ENCODE measurements at regions not wholly inside any gene's neighbourhood (a gene's known extent, or its start where the extent isn't known, plus 50 kb on each side); places are given as distances from the start of the nearest gene placed in this dataset.

DNA sequence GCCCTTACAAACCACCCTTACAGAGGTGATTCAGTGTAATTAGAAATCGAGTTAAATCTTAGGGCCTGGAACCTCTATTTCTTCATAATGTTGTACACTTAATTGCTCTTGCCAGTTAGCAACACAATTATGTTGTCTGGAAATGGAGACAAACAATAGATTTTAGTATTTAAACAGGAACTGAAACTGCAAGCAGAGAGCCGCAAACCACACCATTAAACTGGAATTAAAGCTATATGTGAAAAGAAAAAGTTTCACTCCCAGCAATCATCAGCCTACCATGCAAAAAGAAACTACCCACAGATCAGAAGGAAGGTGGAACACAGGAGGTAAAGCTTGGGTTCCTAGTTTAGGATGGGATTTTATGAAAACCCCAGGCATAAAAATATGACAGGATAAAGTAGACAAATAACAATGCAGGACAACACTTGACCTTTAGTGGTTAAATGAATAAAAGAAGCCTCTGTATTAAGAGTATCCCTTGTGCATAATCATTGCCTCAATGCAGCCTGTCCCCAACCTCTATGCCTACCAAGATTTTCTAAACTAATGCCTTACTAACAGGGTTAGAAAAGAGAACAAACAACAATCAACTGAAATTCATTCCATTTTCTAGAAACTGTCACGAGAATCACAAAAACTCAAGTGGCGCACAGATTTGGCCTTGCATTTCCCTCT, 304.3 kb upstream of the ESRRG start:
- H3K27ac ChIP-seq: no peak overlapping the region
- no peak overlapping the region for H3K4me3 ChIP-seq
- WGBS, 2 donors: 75 to 77% methylated on average over 4 of the region's 4 CpGs
- no peak for DNase-seq
- H3K9me3 ChIP-seq: no peaks in the 10 kb centered on the region
- intact Hi-C loops (cut with DNase I): no loop called here
- H3K36me3 ChIP-seq: no peaks in the 10 kb centered on the region
- H3K4me1 ChIP-seq: peaks cover 4 to 28% (median 7%) of the 10 kb centered on the region in 3 donors
- no peaks in the 10 kb centered on the region for H3K27me3 ChIP-seq
- TF ChIP-seq POLR2A (IDR thresholded peaks at IDR 0.05): no peak
- TF ChIP-seq, protein P1, sequence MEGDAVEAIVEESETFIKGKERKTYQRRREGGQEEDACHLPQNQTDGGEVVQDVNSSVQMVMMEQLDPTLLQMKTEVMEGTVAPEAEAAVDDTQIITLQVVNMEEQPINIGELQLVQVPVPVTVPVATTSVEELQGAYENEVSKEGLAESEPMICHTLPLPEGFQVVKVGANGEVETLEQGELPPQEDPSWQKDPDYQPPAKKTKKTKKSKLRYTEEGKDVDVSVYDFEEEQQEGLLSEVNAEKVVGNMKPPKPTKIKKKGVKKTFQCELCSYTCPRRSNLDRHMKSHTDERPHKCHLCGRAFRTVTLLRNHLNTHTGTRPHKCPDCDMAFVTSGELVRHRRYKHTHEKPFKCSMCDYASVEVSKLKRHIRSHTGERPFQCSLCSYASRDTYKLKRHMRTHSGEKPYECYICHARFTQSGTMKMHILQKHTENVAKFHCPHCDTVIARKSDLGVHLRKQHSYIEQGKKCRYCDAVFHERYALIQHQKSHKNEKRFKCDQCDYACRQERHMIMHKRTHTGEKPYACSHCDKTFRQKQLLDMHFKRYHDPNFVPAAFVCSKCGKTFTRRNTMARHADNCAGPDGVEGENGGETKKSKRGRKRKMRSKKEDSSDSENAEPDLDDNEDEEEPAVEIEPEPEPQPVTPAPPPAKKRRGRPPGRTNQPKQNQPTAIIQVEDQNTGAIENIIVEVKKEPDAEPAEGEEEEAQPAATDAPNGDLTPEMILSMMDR (IDR thresholded peaks at IDR 0.05): no peak

DNA sequence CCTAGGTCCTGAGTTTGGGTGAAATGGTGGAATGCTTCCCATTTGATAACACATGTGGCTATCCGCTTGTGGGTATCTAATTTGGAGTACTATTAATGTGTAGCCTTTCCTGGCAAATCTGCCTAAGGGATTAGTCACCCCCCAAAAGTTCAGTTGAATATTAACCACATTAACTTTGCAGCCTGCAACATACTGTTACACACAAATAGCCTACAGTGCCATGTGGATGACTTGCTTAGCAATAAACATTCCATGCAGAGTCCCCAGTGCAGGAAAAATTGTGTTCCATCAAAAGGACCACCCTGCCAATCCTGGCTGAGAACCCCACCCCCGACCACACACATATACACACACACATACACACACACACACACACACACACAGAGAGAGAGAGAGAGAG, 303.3 kb upstream of the ESRRG start:
- TF ChIP-seq, protein P1 (IDR thresholded peaks at IDR 0.05): no peak
- no peak for TF ChIP-seq POLR2A (IDR thresholded peaks at IDR 0.05)
- WGBS, 2 donors: 82 to 88% methylated on average over 2 of the region's 2 CpGs
- Histone ChIP-seq H3K4me1 (peaks cover 4 to 33% (median 7%) of the 10 kb centered on the region in 3 donors), H3K9me3 (no peaks in the 10 kb centered on the region), H3K4me3 (no peak overlapping the region), H3K36me3 (no peaks in the 10 kb centered on the region), H3K27me3 (no peaks in the 10 kb centered on the region), H3K27ac (no peak overlapping the region)
- intact Hi-C loops (cut with DNase I): no loop called here
- DNase-seq: no peak

DNA sequence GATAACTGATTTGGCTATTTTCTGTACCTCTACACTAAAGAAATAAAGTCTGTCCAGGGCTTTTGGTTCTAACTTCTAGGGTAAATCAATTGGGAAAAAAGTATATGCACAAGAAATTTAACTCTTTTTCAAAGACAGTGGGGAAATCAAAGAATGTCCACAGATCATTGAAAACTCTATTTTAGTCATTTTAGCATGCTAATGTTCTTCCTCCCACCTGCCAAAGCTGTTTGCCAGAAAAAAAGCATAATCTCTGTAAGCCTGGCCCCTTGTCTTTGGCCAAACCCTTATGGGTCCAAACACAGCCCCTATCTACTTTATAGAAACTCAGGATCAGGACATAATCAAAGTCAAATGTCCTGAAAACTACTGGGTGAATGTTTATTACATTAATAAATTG, 302.2 kb upstream of the ESRRG start:
- no peak overlapping the region for H3K27ac ChIP-seq

DNA sequence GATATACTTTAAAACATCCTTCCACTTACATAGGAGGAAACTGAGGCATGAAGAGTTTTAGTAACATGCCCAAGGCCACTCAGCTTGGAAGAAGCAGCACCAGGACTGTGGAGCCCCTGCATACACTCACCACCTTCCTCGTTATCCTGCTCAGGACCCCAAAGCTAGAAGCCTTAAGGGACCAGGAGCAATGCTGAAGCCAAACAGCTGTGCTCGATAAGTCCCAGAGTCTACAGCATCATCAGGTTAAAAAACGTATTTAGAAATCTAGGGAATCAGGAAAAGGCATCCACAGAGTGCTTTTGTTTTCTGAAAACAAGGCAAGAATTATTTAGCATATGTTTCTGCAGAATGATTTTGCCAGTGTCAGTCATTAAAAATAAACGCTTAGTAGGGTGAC, 301.7 kb upstream of the ESRRG start:
- intact Hi-C loops (cut with DNase I): no loop called here
- Histone ChIP-seq H3K9me3 (no peaks in the 10 kb centered on the region), H3K27ac (no peak overlapping the region), H3K27me3 (no peaks in the 10 kb centered on the region), H3K4me1 (peaks cover 3 to 26% (median 7%) of the 10 kb centered on the region in 3 donors), H3K36me3 (no peaks in the 10 kb centered on the region), H3K4me3 (no peak overlapping the region)
- TF ChIP-seq, protein P1 (IDR thresholded peaks at IDR 0.05): no peak
- no peak for TF ChIP-seq POLR2A (IDR thresholded peaks at IDR 0.05)
- DNase-seq: no peak
- 67 to 74% methylated on average over 4 of the region's 4 CpGs for WGBS, 2 donors

More for the DNA sequence above, 302.2 kb upstream of the ESRRG start:
- intact Hi-C loops (cut with DNase I): no loop called here
- TF ChIP-seq, protein P1 (IDR thresholded peaks at IDR 0.05): no peak
- TF ChIP-seq POLR2A (IDR thresholded peaks at IDR 0.05): no peak
- DNase-seq: no peak
- H3K4me3 ChIP-seq: no peak overlapping the region
- no peaks in the 10 kb centered on the region for H3K27me3 ChIP-seq
- no peaks in the 10 kb centered on the region for H3K9me3 ChIP-seq
- peaks cover 4 to 31% (median 7%) of the 10 kb centered on the region in 3 donors for H3K4me1 ChIP-seq
- H3K36me3 ChIP-seq: no peaks in the 10 kb centered on the region

DNA sequence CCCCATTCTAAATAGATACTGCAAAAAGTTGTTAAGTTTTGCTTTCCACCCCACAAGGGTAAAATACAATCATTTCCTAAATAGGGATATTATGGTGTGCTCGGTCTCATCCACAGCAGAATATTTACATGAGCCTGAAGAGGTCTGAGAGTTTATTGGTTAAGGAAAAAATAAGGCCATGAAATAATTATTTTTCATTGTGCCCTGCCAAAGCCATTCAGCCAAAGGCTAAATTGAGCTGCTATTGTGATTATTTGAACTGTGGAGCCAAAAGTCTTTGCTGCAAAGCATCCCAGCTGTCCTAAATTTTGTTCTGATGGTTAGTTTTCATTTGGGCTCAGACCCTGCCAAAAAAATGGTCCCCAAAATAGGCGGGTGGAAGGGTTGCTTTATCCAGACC, 298.7 kb upstream of the ESRRG start:
- DNase-seq: no peak

More for the DNA sequence above, 298.7 kb upstream of the ESRRG start:
- 40 to 43% methylated on average over 2 of the region's 2 CpGs for WGBS, 2 donors
- H3K36me3 ChIP-seq: no peaks in the 10 kb centered on the region
- H3K9me3 ChIP-seq: no peaks in the 10 kb centered on the region
- H3K27me3 ChIP-seq: no peaks in the 10 kb centered on the region
- H3K27ac ChIP-seq: no peak overlapping the region
- TF ChIP-seq POLR2A (IDR thresholded peaks at IDR 0.05): no peak
- TF ChIP-seq, protein P1 (IDR thresholded peaks at IDR 0.05): no peak
- peaks cover 0 to 4% (median 0%) of the 10 kb centered on the region in 3 donors for H3K4me1 ChIP-seq
- intact Hi-C loops (cut with DNase I): no loop called here
- no peak overlapping the region for H3K4me3 ChIP-seq
